Prostate gland (tissue), 2 donors: ENCODE measurements at regions not wholly inside any gene's neighbourhood (a gene's known extent, or its start where the extent isn't known, plus 50 kb on each side); places are given as distances from the start of the nearest gene placed in this dataset.
"Not testable (repeated sequence)": the region's sequence is repeated elsewhere in the genome, so short reads cannot be mapped to it uniquely, and the experiment has no call there.

Experiments
- DNase-seq: peaks from one replicate; pipeline ENCODE4 v3.0.0-alpha.2; 2019; ENCODE audit warnings: low spot score
- H3K27ac ChIP-seq, 2 donors: fragments of 200-600 bp; sonication (generic); 2 replicates each; pipeline ENCODE4 v1.5.1; 2017 to 2019
- H3K27me3 ChIP-seq: fragments of 200-600 bp; sonication (generic); replicated peaks from 2 replicates; pipeline ENCODE4 v1.5.1; 2019; ENCODE audit not compliant: insufficient read depth
- H3K36me3 ChIP-seq, 2 donors: fragments of 200-600 bp; sonication (generic); 1 replicate in 1 of 2; 2 replicates in 1 of 2; pipeline versions ENCODE4 v1.5.1 to v1.8.1; 2017 to 2019
- H3K4me1 ChIP-seq: fragments of 200-600 bp; sonication (generic); replicated peaks from 2 replicates; pipeline ENCODE4 v1.5.1; 2019
- H3K4me3 ChIP-seq, 2 donors: fragments of 200-600 bp; sonication (generic); 2 replicates each; pipeline ENCODE4 v1.5.1; 2017 to 2019
- H3K9me3 ChIP-seq: fragments of 200-600 bp; sonication (generic); 2 replicates; pipeline ENCODE4 v1.5.1; 2017
- POLR2A ChIP-seq: fragments of 450-650 bp; IDR thresholded peaks from one replicate; pipeline ENCODE4 v1.6.1; 2016; ENCODE audit warnings: antibody characterized with exemption, mild to moderate bottlenecking
- POLR2AphosphoS5 ChIP-seq: sonication (generic); formaldehyde crosslinking; IDR thresholded peaks from one replicate; pipeline ENCODE4 v1.6.1; 2017; ENCODE audit warnings: antibody characterized with exemption
- WGBS: methylation state at CpG from one replicate; pipeline ENCODE4 v1.1.5; 2018; 5-methylcytosine and 5-hydroxymethylcytosine counted together
- intact Hi-C: fragments of 100-400 bp; cut with DNase I; formaldehyde crosslinking; loops from one replicate; pipeline ENCODE4 v1.14.2; 2022
- TF ChIP-seq, protein P1 (sequence below), 4 experiments: fragments of 200-600 bp in 2 of 4; fragments of 450-650 bp in 2 of 4; sonication (generic) in 2 of 4; IDR thresholded peaks; 1 replicate in 3 of 4; 2 replicates in 1 of 4; pipeline ENCODE4 v1.5.1; 2016 to 2019; ENCODE audit warnings: antibody characterized with exemption in 4 of 4, mild to moderate bottlenecking in 2 of 4, moderate library complexity in 2 of 4

DNA sequence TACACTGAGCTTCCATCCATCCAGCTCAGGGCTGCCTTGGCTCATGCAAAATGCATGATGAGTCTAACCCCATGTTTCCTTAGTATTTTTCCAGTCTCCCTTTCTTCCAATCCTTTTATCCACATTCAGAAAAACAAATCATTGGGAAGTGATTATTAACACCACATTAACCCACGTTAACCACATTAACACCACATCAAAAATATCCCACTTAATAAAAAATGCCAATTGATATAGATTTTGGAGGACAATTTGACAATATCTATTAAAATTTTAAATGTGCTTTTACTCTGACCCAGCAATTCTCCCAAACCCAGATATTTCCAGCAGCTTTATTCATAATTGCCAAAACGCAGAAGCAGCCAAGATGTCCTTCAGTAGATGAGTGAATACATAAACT, 75.6 kb upstream of the SRD5A3 start:
- H3K27me3 ChIP-seq, result no peaks in the 10 kb centered on the region
- no peak for TF ChIP-seq POLR2A
- TF ChIP-seq, protein P1, sequence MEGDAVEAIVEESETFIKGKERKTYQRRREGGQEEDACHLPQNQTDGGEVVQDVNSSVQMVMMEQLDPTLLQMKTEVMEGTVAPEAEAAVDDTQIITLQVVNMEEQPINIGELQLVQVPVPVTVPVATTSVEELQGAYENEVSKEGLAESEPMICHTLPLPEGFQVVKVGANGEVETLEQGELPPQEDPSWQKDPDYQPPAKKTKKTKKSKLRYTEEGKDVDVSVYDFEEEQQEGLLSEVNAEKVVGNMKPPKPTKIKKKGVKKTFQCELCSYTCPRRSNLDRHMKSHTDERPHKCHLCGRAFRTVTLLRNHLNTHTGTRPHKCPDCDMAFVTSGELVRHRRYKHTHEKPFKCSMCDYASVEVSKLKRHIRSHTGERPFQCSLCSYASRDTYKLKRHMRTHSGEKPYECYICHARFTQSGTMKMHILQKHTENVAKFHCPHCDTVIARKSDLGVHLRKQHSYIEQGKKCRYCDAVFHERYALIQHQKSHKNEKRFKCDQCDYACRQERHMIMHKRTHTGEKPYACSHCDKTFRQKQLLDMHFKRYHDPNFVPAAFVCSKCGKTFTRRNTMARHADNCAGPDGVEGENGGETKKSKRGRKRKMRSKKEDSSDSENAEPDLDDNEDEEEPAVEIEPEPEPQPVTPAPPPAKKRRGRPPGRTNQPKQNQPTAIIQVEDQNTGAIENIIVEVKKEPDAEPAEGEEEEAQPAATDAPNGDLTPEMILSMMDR (IDR thresholded peaks at IDR 0.05), result no peak
- no peak for TF ChIP-seq POLR2AphosphoS5
- no peak for DNase-seq
- H3K4me1 ChIP-seq, result no peaks in the 10 kb centered on the region
- H3K27ac ChIP-seq, result no peak overlapping the region
- 79% methylated on average over 2 of the region's 2 CpGs for WGBS
- no peaks in the 10 kb centered on the region for H3K9me3 ChIP-seq
- H3K4me3 ChIP-seq, result no peak overlapping the region
- H3K36me3 ChIP-seq, result no peaks in the 10 kb centered on the region
- intact Hi-C loops, result no loop called here

DNA sequence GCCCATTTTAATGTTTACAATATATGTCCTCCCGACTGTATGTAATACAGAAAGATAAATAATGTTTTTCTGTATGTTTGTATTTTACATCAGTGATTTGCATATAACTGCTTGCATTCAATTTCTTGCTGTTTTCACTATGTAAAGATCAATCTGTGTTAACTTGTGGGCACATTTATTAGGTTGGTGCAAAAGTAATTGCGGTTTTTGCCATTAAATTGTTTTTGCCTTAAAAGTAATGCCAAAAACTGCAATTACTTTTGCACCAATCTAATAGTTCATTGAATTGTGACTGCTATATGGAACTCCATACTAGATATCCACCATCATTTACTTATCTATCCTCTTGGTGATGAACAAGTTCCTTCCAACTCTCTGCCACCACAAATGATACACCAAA, 73.9 kb upstream of the SRD5A3 start:
- no peaks in the 10 kb centered on the region for H3K36me3 ChIP-seq
- no peak overlapping the region for H3K4me3 ChIP-seq
- no peaks in the 10 kb centered on the region for H3K9me3 ChIP-seq
- H3K4me1 ChIP-seq, result no peaks in the 10 kb centered on the region
- intact Hi-C loops, result no loop called here
- H3K27me3 ChIP-seq, result no peaks in the 10 kb centered on the region
- no peak for TF ChIP-seq POLR2A
- TF ChIP-seq, protein P1 (IDR thresholded peaks at IDR 0.05), result no peak
- no peak for TF ChIP-seq POLR2AphosphoS5
- no peak overlapping the region for H3K27ac ChIP-seq
- no peak for DNase-seq
- WGBS, result 51% methylated on average over 2 of the region's 2 CpGs

DNA sequence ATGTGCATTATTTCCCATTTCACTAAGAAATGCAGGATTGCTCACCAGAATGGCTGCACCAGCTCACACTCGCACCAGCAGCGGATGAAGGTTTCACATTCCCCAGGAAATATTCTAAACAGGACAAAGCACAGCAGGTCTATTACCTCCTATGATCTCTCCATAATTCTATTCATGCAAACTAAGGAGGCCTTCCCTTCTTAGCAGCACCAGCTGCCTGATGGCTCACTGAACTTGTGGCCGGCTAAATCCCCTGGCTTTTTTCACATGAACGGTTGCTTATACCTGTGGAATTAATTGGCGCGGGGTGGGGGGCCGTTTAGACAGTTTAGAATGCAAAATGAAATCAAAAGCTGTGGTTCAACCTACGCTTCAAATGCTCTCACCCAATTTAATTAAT, 73.5 kb upstream of the SRD5A3 start:
- Histone ChIP-seq H3K27me3 (no peaks in the 10 kb centered on the region), H3K9me3 (no peaks in the 10 kb centered on the region), H3K27ac (no peak overlapping the region), H3K36me3 (no peaks in the 10 kb centered on the region), H3K4me1 (no peaks in the 10 kb centered on the region), H3K4me3 (no peak overlapping the region)
- intact Hi-C loops, result no loop called here
- TF ChIP-seq, protein P1 (IDR thresholded peaks at IDR 0.05), result no peak
- TF ChIP-seq POLR2A (no peak), POLR2AphosphoS5 (no peak)
- no peak for DNase-seq
- 91% methylated on average over 8 of the region's 8 CpGs for WGBS

DNA sequence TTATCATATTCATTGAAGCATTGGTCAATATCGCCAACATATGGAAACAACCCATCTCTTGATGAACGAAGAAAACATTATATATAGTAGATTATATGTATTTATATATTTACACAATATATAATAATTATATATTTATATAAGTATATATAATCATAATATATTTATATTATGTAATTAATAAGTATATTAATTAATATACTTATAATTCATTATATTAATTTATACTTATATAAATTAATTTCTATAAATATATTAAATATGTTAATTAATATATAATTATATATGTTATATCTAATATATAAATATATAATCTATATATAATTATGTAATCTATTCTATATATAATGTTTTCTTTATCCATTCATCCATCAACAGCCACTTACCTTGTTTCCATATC, 69.0 kb upstream of the SRD5A3 start:
- H3K4me1 ChIP-seq, result no peaks in the 10 kb centered on the region
- no peaks in the 10 kb centered on the region for H3K36me3 ChIP-seq
- no peaks in the 10 kb centered on the region for H3K27me3 ChIP-seq
- 95% methylated on average over 2 of the region's 2 CpGs for WGBS
- no peak for DNase-seq
- H3K9me3 ChIP-seq, result no peaks in the 10 kb centered on the region
- intact Hi-C loops, result no loop called here
- no peak overlapping the region for H3K4me3 ChIP-seq
- TF ChIP-seq POLR2A (no peak), POLR2AphosphoS5 (no peak)
- TF ChIP-seq, protein P1 (IDR thresholded peaks at IDR 0.05), result no peak
- H3K27ac ChIP-seq, result no peak overlapping the region

DNA sequence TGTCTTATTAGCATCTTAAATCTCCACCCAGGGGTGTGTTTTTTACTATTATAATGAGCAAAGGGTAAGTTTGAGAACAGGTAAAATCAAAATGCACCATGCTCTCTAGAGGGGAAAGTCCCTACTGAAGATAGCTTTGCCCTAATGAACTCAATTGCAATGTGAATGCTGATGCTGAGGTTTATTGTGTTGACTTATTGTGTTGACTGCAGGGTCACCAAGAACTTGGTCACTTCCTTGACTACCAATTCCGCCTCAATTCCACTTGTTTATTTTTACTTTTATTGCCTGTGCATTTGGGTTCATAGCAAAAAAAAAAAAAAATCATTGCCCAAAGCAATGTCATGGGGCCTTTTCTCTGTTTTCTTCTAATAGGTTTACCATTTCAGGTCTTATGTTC, 67.7 kb upstream of the SRD5A3 start:
- DNase-seq, result no peak
- TF ChIP-seq POLR2A (no peak), POLR2AphosphoS5 (no peak)
- TF ChIP-seq, protein P1 (IDR thresholded peaks at IDR 0.05), result no peak
- WGBS, result 53% methylated on average over 1 of the region's 1 CpG
- Histone ChIP-seq H3K27me3 (no peaks in the 10 kb centered on the region), H3K9me3 (no peaks in the 10 kb centered on the region), H3K4me3 (no peak overlapping the region), H3K4me1 (no peaks in the 10 kb centered on the region), H3K27ac (no peak overlapping the region), H3K36me3 (no peaks in the 10 kb centered on the region)
- intact Hi-C loops, result no loop called here

DNA sequence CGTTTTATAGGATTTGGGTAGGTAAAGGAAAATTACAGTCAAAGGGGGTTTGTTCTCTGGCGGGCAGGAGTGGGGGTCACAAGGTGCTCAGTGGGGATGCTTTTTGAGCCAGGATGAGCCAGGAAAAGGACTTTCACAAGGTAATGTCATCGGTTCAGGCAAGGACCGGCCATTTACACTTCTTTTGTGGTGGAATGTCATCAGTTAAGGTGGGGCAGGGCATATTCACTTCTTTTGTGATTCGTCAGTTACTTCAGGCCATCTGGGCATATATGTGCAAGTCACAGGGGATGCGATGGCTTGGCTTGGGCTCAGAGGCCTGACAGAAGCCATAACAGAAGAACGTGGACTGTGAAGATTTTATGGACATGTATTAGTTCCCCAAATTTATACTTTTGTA, 65.6 kb upstream of the SRD5A3 start:
- H3K9me3 ChIP-seq, H3K4me3 ChIP-seq, H3K27me3 ChIP-seq, H3K27ac ChIP-seq, intact Hi-C loops, DNase-seq, H3K4me1 ChIP-seq, H3K36me3 ChIP-seq: not testable (repeated sequence)
- WGBS, result 77% methylated on average over 7 of the region's 7 CpGs

DNA sequence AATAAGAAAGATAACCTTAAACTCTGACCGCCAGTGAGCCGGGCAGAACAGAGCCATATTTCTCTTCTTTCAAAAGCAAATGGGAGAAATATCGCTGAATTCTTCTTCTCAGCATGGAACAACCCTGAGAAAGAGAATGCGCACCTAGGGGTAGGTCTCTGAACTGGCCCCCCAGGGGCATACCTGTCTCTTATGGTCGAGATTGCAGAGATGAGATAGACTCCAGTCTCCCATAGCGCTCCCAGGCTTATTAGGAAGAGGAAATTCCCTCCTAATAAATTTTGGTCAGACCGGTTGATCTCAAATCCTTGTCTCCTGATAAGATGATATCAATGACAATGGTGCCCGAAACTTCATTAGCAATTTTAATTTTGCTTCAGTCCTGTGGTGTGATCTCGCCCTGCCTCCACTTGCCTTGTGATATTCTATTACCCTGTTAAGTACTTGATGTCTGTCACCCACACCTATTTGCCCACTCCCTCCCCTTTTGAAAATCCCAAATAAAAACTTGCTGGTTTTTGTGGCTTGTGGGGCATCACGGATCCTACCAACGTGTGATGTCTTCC, 64.8 kb upstream of the SRD5A3 start:
- WGBS, result 69% methylated on average over 11 of the region's 11 CpGs
- H3K9me3 ChIP-seq, DNase-seq, H3K4me1 ChIP-seq, H3K36me3 ChIP-seq, H3K27ac ChIP-seq, intact Hi-C loops, H3K4me3 ChIP-seq, H3K27me3 ChIP-seq: not testable (repeated sequence)
